A673 (cell line): ENCODE measurements at regions not wholly inside any gene's neighbourhood (a gene's known extent, or its start where the extent isn't known, plus 50 kb on each side); places are given as distances from the start of the nearest gene placed in this dataset.
A peak's percentile ranks its signal among the peaks of the same experiment; 100 is the strongest.

Experiments used
- CTCF ChIP-seq: fragments of 300-800, 200-600 bp; sonication (generic); conservative IDR thresholded peaks from 2 replicates; pipeline ENCODE4 v1.5.1; 2017; ENCODE audit warnings: low read depth, mild to moderate bottlenecking, antibody characterized with exemption, low read length, moderate library complexity, mixed read lengths
- EZH2 ChIP-seq: fragments of 200-600 bp; sonication (generic); IDR thresholded peaks from 2 replicates; pipeline ENCODE4 v1.6.1; 2017; ENCODE audit warnings: borderline replicate concordance, low read depth, mild to moderate bottlenecking, mixed read lengths, antibody characterized with exemption, low read length; ENCODE audit not compliant: poor library complexity, severe bottlenecking

GRCh38 chr12:127455347-127456265 is 811.4 kb upstream of the TMEM132C start:
- TF ChIP-seq EZH2 (peak; percentile 76), CTCF (no peak)
